ENCODE measurements at regions not wholly inside any gene's neighbourhood (a gene's known extent, or its start where the extent isn't known, plus 50 kb on each side); places are given as distances from the start of the nearest gene placed in this dataset.

DNA sequence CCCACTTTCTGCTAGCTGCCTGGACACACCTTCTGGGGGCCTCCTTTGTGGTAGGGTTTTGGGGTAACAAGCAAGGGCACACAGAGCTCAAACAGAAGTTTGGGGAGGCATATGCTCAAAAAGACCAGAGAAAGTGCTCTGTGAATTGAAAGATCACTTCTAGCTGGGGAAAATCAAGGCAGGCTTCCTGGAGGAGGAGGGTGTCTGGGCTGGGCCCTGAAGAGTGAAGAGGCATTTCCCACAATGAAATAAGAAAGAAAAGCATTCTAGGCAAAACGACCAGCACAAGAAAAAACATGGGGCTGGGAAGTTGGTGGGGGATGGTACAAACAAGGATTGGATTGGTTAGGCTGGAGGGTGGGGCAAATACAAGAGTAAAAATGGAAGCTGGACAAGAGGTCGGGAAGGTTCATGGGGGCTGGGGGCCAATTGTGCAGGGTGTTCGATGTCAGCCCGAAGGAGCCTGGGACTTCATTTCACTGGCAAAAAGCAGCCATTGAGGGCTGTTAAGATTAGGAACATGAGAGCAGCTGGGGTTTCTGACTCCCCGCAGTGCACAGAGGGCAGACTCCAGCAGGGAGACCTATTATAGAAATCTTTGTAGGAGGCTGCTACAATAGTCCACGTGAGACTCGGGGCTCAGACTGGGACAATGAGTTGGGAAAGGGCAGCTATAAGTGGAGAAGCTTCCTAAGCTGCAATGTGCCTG is 51.5 kb upstream of the CMKLR1 start:
- no peak for DNase-seq
- peaks cover 0 to 5% (median 0%) of the 10 kb centered on the region in 3 donors for H3K9me3 ChIP-seq
- no peak overlapping the region for H3K27ac ChIP-seq
- TF ChIP-seq, protein P1, sequence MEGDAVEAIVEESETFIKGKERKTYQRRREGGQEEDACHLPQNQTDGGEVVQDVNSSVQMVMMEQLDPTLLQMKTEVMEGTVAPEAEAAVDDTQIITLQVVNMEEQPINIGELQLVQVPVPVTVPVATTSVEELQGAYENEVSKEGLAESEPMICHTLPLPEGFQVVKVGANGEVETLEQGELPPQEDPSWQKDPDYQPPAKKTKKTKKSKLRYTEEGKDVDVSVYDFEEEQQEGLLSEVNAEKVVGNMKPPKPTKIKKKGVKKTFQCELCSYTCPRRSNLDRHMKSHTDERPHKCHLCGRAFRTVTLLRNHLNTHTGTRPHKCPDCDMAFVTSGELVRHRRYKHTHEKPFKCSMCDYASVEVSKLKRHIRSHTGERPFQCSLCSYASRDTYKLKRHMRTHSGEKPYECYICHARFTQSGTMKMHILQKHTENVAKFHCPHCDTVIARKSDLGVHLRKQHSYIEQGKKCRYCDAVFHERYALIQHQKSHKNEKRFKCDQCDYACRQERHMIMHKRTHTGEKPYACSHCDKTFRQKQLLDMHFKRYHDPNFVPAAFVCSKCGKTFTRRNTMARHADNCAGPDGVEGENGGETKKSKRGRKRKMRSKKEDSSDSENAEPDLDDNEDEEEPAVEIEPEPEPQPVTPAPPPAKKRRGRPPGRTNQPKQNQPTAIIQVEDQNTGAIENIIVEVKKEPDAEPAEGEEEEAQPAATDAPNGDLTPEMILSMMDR (IDR thresholded peaks at IDR 0.05) = no peak
- no peak overlapping the region for H3K4me3 ChIP-seq
- H3K4me1 ChIP-seq = peaks cover 0 to 17% (median 14%) of the 10 kb centered on the region in 4 donors
- H3K27me3 ChIP-seq = no peaks in the 10 kb centered on the region
- H3K36me3 ChIP-seq = no peaks in the 10 kb centered on the region
- intact Hi-C loops (cut with DNase I; ENCODE audit: low total_unique reads) = no loop called here

DNA sequence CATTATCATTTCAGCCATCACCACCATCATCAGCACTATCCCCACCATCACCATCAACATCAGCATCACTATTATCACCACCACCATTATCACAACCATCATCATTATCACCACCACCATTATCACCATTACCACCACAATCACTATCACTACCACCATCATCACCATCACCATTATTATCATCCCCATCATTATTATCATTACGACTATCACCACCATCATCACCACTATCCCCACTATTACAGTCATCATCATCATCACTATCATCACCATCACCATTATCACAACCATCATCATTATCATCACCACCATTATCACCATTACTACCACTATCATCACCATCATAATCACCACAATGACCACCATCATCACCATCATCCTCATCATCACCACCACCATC is 50.4 kb upstream of the CMKLR1 start:
- no peaks in the 10 kb centered on the region for H3K36me3 ChIP-seq
- intact Hi-C loops (cut with DNase I; ENCODE audit: low total_unique reads) = no loop called here
- DNase-seq = no peak
- no peak overlapping the region for H3K4me3 ChIP-seq
- peaks cover 0 to 11% (median 8%) of the 10 kb centered on the region in 4 donors for H3K4me1 ChIP-seq
- H3K27me3 ChIP-seq = no peaks in the 10 kb centered on the region
- TF ChIP-seq, protein P1 (IDR thresholded peaks at IDR 0.05) = no peak
- H3K9me3 ChIP-seq = peaks cover 0 to 14% (median 2%) of the 10 kb centered on the region in 3 donors
- H3K27ac ChIP-seq = no peak overlapping the region

Data from tibial artery (tissue), 4 donors.